GM19099 (cell line): ENCODE measurements at regions not wholly inside any gene's neighbourhood (a gene's known extent, or its start where the extent isn't known, plus 50 kb on each side); places are given as distances from the start of the nearest gene placed in this dataset.

Source experiments
- POLR2A ChIP-seq: IDR thresholded peaks from 3 replicates; pipeline ENCODE4 v1.6.1; 2011; ENCODE audit warnings: low read depth; ENCODE audit not compliant: insufficient read length; ENCODE audit errors: extremely low read depth

GRCh38 chr4:124610211-124610610 lies 102.3 kb downstream of the ANKRD50 start:
- TF ChIP-seq POLR2A: no peak
